Esophagus (tissue), 2 donors: ENCODE measurements at regions not wholly inside any gene's neighbourhood (a gene's known extent, or its start where the extent isn't known, plus 50 kb on each side); places are given as distances from the start of the nearest gene placed in this dataset.

Experiments
- H3K27ac ChIP-seq, 2 donors: one replicate each; pipeline ENCODE4 v1.5.1; 2013; ENCODE audit warnings: low read depth in 2 of 2, mild to moderate bottlenecking in 2 of 2, inconsistent platforms in 1 of 2, low read length in 1 of 2, moderate library complexity in 1 of 2
- H3K27me3 ChIP-seq, 2 donors: one replicate each; pipeline ENCODE4 v1.6.1; 2013; ENCODE audit warnings: low read length in 2 of 2, control low read depth in 1 of 2, mild to moderate bottlenecking in 1 of 2; ENCODE audit not compliant: insufficient read depth in 2 of 2, control insufficient read depth in 1 of 2
- H3K36me3 ChIP-seq, 2 donors: one replicate each; pipeline ENCODE4 v1.6.1; 2013; ENCODE audit warnings: low read length in 1 of 2; ENCODE audit not compliant: control insufficient read depth in 2 of 2, insufficient read depth in 2 of 2
- H3K4me1 ChIP-seq, 2 donors: one replicate each; pipeline ENCODE4 v1.6.1; 2013; ENCODE audit warnings: low read length in 1 of 2; ENCODE audit not compliant: control insufficient read depth in 2 of 2, insufficient read depth in 2 of 2
- H3K4me3 ChIP-seq, 2 donors: one replicate each; pipeline ENCODE4 v1.5.1; 2013; ENCODE audit warnings: low read length in 2 of 2, mild to moderate bottlenecking in 2 of 2, low read depth in 1 of 2, moderate library complexity in 1 of 2
- H3K9me3 ChIP-seq, 2 donors: one replicate each; pipeline ENCODE4 v1.6.1; 2013; ENCODE audit warnings: mild to moderate bottlenecking in 2 of 2, low read depth in 1 of 2, low read length in 1 of 2, moderate library complexity in 1 of 2; ENCODE audit not compliant: control insufficient read depth in 2 of 2, insufficient read depth in 1 of 2
- WGBS, 2 donors: extraction: QIAGEN DNeasy Blood & Tissue Kit; methylation state at CpG; one replicate each; pipeline ENCODE4 v1.1.7; 2013; 5-methylcytosine and 5-hydroxymethylcytosine counted together
- donor health status: healthy with polysubstance abuse.
- donor health status: Bipolar disorder and iron deficiency.

- H3K27ac ChIP-seq = no peak overlapping the region
- H3K4me3 ChIP-seq = no peak overlapping the region
Measured at GRCh38 chr4:45985038-45985437, 138.8 kb downstream of the GABRG1 start.

GRCh38 chr4:45971108-45971507 lies 152.7 kb downstream of the GABRG1 start:
- no peaks in the 10 kb centered on the region for H3K36me3 ChIP-seq
- H3K27ac ChIP-seq = no peak overlapping the region
- whole genome bisulfite sequencing, 2 donors = 69 to 73% methylated on average over 3 of the region's 3 CpGs
- no peaks in the 10 kb centered on the region for H3K4me1 ChIP-seq
- H3K27me3 ChIP-seq = no peaks in the 10 kb centered on the region
- H3K9me3 ChIP-seq = peaks cover 5 to 10% of the 10 kb centered on the region in 2 donors
- H3K4me3 ChIP-seq = no peak overlapping the region

More at GRCh38 chr4:45985038-45985437, 138.8 kb downstream of the GABRG1 start:
- H3K4me1 ChIP-seq = no peaks in the 10 kb centered on the region
- H3K27me3 ChIP-seq = no peaks in the 10 kb centered on the region
- H3K36me3 ChIP-seq = no peaks in the 10 kb centered on the region
- H3K9me3 ChIP-seq = no peaks in the 10 kb centered on the region

DNA sequence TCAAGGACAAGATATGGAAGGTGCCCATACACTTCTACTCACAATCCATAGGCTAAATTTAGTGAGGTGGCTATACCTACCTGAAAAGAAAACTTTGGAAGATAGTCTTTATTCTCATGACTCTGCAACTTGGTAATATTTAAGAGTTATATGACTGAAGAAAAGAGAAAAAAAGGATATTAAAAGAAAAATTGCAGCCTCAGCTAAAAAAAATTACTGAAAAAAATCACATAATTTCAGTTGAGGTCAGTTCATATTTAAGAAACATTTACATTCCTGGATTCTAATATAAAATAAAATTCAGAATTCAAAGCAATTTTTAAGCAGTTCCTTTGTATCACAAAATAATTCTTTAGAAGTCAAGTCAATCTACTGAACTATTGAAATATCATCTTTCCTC lies 166.5 kb downstream of the GABRG1 start:
- Histone ChIP-seq H3K4me1 (no peaks in the 10 kb centered on the region), H3K27ac (no peak overlapping the region), H3K4me3 (no peak overlapping the region), H3K36me3 (no peaks in the 10 kb centered on the region), H3K9me3 (peaks cover 0 to 2% of the 10 kb centered on the region in 2 donors), H3K27me3 (no peaks in the 10 kb centered on the region)

- Histone ChIP-seq H3K4me1 (no peaks in the 10 kb centered on the region), H3K4me3 (no peak overlapping the region), H3K27me3 (no peaks in the 10 kb centered on the region), H3K27ac (no peak overlapping the region), H3K36me3 (no peaks in the 10 kb centered on the region), H3K9me3 (no peaks in the 10 kb centered on the region)
- WGBS, 2 donors = 48 to 68% methylated on average over 3 of the region's 3 CpGs
Measured at GRCh38 chr4:45954276-45954675, 169.6 kb downstream of the GABRG1 start.

DNA sequence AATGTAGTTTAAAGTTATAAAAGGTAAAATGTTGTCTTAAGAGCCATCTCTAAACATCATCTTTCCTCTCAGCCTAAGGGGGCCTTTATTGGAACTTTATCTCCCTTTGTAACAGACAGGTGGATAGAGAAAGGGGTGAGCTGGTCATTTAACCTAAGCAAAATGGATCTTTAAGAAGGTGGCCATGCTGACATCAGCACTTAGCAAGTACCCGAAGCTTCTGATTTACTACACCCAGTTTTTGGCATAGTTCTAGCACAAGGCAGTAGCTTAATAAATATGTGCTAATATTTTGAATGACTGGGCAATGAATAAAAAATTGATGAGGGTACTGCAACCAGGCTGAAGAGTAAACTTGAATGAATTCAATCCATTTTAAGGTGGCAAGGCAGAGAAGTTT lies 172.7 kb downstream of the GABRG1 start:
- 60 to 63% methylated on average over 1 of the region's 1 CpG for WGBS, 2 donors
- H3K4me1 ChIP-seq = no peaks in the 10 kb centered on the region
- H3K27me3 ChIP-seq = no peaks in the 10 kb centered on the region
- H3K36me3 ChIP-seq = no peaks in the 10 kb centered on the region
- H3K4me3 ChIP-seq = no peak overlapping the region
- no peaks in the 10 kb centered on the region for H3K9me3 ChIP-seq
- H3K27ac ChIP-seq = no peak overlapping the region

GRCh38 chr4:45946699-45947098 lies 177.2 kb downstream of the GABRG1 start:
- Histone ChIP-seq H3K9me3 (no peaks in the 10 kb centered on the region), H3K27me3 (no peaks in the 10 kb centered on the region), H3K27ac (no peak overlapping the region), H3K4me3 (no peak overlapping the region), H3K4me1 (no peaks in the 10 kb centered on the region), H3K36me3 (no peaks in the 10 kb centered on the region)
- 73 to 83% methylated on average over 1 of the region's 1 CpG for WGBS, 2 donors

GRCh38 chr4:45944000-45944399 lies 179.9 kb downstream of the GABRG1 start:
- no peak overlapping the region for H3K4me3 ChIP-seq
- H3K27ac ChIP-seq = no peak overlapping the region
- H3K27me3 ChIP-seq = no peaks in the 10 kb centered on the region
- WGBS, 2 donors = 34 to 63% methylated on average over 1 of the region's 1 CpG
- no peaks in the 10 kb centered on the region for H3K9me3 ChIP-seq
- no peaks in the 10 kb centered on the region for H3K4me1 ChIP-seq
- H3K36me3 ChIP-seq = no peaks in the 10 kb centered on the region

GRCh38 chr4:45939056-45939455 lies 184.8 kb downstream of the GABRG1 start:
- Histone ChIP-seq H3K27ac (no peak overlapping the region), H3K4me3 (no peak overlapping the region), H3K27me3 (no peaks in the 10 kb centered on the region), H3K4me1 (no peaks in the 10 kb centered on the region), H3K9me3 (no peaks in the 10 kb centered on the region), H3K36me3 (no peaks in the 10 kb centered on the region)

- H3K4me1 ChIP-seq = no peaks in the 10 kb centered on the region
- no peak overlapping the region for H3K27ac ChIP-seq
- no peaks in the 10 kb centered on the region for H3K27me3 ChIP-seq
- H3K36me3 ChIP-seq = no peaks in the 10 kb centered on the region
- no peaks in the 10 kb centered on the region for H3K9me3 ChIP-seq
- no peak overlapping the region for H3K4me3 ChIP-seq
- WGBS, 2 donors = 40 to 44% methylated on average over 1 of the region's 1 CpG
Measured at GRCh38 chr4:45931154-45931553, 192.7 kb downstream of the GABRG1 start.

- Histone ChIP-seq H3K36me3 (no peaks in the 10 kb centered on the region), H3K27me3 (no peaks in the 10 kb centered on the region), H3K9me3 (no peaks in the 10 kb centered on the region), H3K27ac (no peak overlapping the region), H3K4me1 (no peaks in the 10 kb centered on the region), H3K4me3 (no peak overlapping the region)
- WGBS, 2 donors = 58 to 64% methylated on average over 1 of the region's 1 CpG
Measured at GRCh38 chr4:45927641-45928040, 196.2 kb downstream of the GABRG1 start.
